AG04449 (cell line): ENCODE measurements at regions not wholly inside any gene's neighbourhood (a gene's known extent, or its start where the extent isn't known, plus 50 kb on each side); places are given as distances from the start of the nearest gene placed in this dataset.

Experiments
- CTCF ChIA-PET: fragments of 350-600 bp; formaldehyde crosslinking; extraction: SDS; loops from one replicate; lab custom pipeline; 2021; ENCODE audit warnings: antibody characterized with exemption; lab: Yijun Ruan, JAX
- POLR2A ChIA-PET: fragments of 400-600, 350-600 bp; formaldehyde crosslinking; extraction: SDS; loops from one replicate; lab custom pipeline; 2020; ENCODE audit warnings: antibody characterized with exemption, inconsistent platforms; lab: Yijun Ruan, JAX
- DNase-seq: peaks from one replicate; pipeline ENCODE4 v3.0.0-alpha.2; 2010; ENCODE audit warnings: low read depth, low spot score
- H3K4me3 ChIP-seq: 2 replicates; pipeline ENCODE4 v1.5.1; 2011; ENCODE audit warnings: low read depth, mild to moderate bottlenecking, control low read depth, low read length
- TF ChIP-seq, protein P1 (sequence below): IDR thresholded peaks from one replicate; pipeline ENCODE4 v1.5.1; 2011; ENCODE audit warnings: mild to moderate bottlenecking, moderate library complexity, low read length, control low read depth, inconsistent platforms; ENCODE audit not compliant: insufficient read depth; ENCODE audit errors: missing control alignments

DNA sequence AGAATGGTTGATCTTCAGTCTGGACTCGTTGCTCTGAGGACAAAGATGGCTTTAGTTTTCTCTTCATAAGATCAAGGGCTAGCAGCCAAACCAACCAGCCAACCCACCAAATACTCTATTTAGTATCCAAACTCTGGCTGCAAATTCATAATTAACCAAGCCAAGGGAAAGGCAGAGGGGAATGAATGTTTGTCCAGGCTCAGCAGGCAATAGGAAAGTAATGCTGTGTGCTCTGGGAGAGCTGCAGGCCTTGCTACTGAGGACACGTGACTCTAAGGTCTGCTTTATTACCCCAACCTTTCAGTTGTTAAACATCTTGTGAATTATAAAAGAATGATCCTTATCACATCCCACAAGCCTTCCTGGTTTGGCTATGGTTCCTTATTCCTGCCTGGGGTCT is 52.3 kb upstream of the GALNT15 start:
- ChIA-PET CTCF (interaction anchor here (0.6 to 2.3 kb wide), 2 partner anchors 12 to 19 kb away, joined by 3 to 8 read pairs; no protein-coding TSS in a partner anchor), POLR2A (no interaction called here)
- DNase-seq: no peak
- no peak overlapping the region for H3K4me3 ChIP-seq
- TF ChIP-seq, protein P1, sequence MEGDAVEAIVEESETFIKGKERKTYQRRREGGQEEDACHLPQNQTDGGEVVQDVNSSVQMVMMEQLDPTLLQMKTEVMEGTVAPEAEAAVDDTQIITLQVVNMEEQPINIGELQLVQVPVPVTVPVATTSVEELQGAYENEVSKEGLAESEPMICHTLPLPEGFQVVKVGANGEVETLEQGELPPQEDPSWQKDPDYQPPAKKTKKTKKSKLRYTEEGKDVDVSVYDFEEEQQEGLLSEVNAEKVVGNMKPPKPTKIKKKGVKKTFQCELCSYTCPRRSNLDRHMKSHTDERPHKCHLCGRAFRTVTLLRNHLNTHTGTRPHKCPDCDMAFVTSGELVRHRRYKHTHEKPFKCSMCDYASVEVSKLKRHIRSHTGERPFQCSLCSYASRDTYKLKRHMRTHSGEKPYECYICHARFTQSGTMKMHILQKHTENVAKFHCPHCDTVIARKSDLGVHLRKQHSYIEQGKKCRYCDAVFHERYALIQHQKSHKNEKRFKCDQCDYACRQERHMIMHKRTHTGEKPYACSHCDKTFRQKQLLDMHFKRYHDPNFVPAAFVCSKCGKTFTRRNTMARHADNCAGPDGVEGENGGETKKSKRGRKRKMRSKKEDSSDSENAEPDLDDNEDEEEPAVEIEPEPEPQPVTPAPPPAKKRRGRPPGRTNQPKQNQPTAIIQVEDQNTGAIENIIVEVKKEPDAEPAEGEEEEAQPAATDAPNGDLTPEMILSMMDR: no peak

DNA sequence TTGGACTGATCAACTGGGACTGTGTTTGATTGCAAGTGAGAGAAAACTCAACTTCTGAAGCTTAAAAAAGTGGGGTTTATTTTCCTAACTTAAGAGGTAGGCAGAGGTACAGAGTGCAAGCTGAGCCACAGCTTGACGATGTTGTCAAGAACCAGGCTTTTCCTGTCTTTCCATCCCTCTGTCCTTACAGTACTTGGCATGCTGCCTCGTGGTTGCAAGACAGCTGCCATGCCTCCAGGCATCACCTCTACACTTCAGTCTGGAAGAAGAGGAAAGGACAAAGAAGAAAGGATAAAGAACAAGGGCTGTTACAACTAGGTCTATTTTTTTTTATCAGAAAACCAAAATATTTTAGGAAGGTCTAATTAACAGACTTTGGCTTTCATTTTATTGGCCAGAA is 51.8 kb upstream of the GALNT15 start:
- ChIA-PET POLR2A (no interaction called here), CTCF (interaction anchor here (0.6 to 2.3 kb wide), 4 partner anchors 10 to 56 kb away, joined by 3 to 8 read pairs (median 6); no protein-coding TSS in a partner anchor)
- TF ChIP-seq, protein P1: no peak
- H3K4me3 ChIP-seq: no peak overlapping the region
- no peak for DNase-seq

DNA sequence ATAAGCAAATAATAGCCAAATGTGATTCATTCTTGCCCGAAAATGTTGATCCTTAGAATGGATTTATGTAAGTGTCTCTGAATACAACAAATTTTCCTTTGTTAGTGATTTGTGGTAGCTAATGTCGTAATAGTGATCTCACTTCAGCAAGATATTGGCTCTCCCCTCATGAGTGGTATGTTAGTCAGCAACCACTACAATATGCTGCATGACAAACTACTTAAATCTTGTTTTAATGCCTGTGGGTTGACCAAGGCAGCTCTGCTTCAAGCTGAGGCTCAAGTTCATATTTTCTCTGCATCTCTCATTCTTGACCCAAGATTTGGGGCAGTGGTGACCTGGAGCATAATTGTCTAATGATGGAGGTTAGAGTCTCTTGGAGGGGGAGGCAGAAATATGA is 49.8 kb upstream of the GALNT15 start:
- peak; percentile 97 for DNase-seq
- ChIA-PET POLR2A (interaction anchor here (1.0 to 2.0 kb wide), 6 partner anchors 11 to 64 kb away, joined by 3 to 7 read pairs (median 5); partner anchors contain the start of gene GALNT15), CTCF (interaction anchor here (0.7 to 2.0 kb wide), 4 partner anchors 10 to 54 kb away, joined by 3 to 7 read pairs (median 3); partner anchors contain the start of gene GALNT15)
- H3K4me3 ChIP-seq: no peak overlapping the region
- TF ChIP-seq, protein P1: no peak
